NCI-H524 treated with DMSO at 0.1 percent for 48 hours (cell line): ENCODE measurements at regions not wholly inside any gene's neighbourhood (a gene's known extent, or its start where the extent isn't known, plus 50 kb on each side); places are given as distances from the start of the nearest gene placed in this dataset.
"Not testable (repeated sequence)": the region's sequence is repeated elsewhere in the genome, so short reads cannot be mapped to it uniquely, and the experiment has no call there.

Experiments
- DNase-seq: peaks from one replicate; lab custom pipeline; 2025; lab: John Stamatoyannopoulos, UW

DNA sequence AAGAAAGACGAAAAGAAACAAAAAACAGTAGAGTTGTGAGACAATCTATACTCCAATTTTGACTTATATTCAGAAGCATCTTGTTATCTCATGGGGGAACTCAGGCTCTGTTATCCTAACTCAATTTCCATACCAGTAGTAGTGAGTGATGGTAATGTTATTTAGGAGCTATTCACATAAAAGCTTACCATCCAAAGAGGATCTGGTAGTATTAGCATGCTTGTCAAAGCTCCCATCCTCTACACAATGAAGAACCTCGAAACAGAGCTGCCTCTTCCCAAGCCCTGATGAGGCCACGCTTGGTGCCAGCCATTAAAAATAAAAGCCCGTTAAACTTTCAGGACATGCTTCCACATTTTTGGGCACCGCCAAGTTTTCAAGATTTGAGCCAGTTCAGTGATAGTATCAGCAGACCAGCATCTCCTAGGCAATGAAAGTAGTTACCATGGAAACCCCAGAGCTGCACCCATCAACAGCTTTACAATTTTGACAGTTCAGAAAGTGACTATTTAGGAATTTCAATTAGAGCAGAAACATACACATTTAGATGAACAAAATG is 173.3 kb downstream of the CD83 start:
- DNase-seq, result no peak

DNA sequence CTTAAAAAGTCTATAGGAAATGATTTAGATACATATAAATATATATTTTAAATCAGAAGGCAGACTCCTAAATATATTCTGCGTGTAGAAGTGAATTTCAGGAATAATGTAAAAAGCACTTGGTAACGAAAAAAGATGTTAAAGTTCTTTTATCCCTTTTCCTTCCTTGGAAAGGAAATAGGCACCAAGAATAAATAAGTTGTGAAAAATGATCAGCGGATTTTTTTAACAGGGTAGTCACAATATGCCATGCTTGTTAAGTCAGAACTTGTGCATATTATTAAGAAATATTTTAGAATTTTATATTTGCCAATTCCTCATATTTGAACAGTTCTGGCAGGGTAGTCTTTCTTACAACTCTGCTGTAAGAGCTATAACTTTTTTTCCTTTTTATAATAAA is 173.8 kb downstream of the CD83 start:
- DNase-seq, result no peak

DNA sequence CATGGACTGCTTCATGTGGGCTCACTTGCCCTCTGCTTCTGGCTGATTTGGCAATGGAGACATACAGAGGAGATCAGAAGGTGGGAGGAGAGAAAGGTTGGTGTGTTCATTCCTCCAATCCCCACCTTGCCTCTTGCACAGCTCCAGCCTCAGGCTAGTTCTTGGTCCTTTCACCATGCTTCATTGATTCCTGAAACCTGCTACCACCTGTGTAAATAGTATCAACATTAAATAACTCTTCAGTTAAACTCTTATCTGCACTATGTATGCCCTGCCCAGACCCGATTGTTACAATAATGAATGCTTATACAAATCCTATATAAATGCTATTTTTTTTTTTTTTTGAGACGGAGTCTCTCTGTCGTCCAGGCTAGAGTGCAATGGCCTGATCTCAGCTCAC is 174.5 kb downstream of the CD83 start:
- no peak for DNase-seq

DNA sequence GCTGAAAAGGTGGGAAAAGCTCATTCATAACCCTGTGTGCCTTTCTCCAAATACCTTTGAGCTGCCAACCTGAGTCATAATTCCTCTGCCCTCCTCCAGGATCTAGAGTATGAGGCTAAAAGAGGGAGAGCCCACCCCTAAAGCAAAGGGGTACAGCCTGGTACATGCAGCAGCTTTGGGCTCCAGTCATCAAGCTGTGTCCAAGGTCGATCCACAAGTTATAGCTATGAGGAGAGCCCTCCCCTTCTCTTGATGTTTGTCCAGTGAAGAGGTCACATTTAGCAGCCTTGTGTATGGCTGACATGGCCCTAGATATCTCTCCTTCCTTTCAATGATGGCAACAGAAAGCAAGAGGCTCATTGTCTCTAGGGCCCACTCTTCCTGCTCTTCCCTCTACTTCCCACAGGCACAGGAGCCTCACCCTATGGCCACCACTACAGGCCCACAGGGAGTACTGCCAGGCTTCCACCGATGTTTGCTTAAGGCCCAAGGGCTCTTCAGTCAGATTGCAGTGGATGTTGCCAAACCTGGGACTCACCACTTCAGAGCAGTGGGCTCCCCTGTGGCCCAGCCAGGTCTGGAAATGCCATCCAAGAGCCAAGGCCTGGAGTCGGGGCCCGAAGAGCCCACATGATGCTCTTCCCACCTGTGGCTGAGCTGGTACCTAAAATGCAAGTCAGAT is 176.8 kb downstream of the CD83 start:
- DNase-seq, result no peak

DNA sequence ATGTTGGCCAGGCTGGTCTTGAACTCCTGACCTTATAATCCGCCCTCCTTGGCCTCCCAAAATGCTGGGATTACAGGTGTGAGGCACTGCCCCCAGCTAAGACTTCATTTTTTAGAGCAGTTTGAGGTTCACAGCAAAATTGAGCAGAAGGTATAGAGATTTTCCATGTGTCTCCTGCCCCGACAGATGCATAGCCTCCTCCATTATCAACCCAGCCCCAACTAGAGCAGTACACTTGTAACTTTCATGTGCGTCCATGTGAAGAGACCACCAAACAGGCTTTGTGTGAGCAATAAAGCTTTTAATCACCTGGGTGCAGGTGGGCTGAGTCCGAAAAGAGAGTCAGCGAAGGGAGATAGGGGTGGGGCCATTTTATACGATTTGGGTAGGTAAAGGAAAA is 179.1 kb downstream of the CD83 start:
- DNase-seq, result not testable (repeated sequence)

DNA sequence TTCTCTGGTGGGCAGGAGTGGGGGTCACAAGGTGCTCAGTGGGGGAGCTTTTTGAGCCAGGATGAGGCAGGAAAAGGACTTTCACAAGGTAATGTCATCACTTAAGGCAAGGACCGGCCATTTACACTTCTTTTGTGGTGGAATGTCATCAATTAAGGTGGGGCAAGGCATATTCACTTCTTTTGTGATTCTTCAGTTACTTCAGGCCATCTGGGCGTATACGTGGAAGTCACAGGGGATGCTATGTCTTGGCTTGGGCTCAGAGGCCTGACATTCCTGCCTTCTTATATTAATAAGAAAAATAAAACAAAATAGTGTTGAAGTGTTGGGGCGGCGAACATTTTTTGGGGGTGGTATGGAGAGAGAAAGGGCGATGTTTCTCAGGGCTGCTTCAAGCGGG is 179.5 kb downstream of the CD83 start:
- DNase-seq, result not testable (repeated sequence)

DNA sequence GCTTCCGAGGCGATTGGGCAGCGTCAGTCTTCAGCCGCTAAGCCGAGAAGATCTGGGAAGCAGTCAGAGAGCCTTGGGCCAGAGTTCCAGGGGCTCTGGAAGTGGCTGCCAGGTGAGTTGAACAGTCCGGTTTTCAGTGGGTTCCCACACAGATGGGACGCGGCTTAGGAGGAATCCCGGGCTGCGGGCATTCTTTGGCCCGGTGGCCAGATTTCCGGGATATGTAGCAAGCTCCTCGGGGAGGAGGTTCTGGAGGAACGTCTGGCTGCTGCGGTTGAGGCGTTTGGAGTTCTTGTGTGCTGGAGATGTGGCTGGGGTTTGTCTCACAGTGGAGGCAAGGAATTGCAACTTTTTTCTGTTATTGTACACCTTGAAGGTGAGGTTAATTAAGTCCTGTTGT is 182.6 kb downstream of the CD83 start:
- not testable (repeated sequence) for DNase-seq

DNA sequence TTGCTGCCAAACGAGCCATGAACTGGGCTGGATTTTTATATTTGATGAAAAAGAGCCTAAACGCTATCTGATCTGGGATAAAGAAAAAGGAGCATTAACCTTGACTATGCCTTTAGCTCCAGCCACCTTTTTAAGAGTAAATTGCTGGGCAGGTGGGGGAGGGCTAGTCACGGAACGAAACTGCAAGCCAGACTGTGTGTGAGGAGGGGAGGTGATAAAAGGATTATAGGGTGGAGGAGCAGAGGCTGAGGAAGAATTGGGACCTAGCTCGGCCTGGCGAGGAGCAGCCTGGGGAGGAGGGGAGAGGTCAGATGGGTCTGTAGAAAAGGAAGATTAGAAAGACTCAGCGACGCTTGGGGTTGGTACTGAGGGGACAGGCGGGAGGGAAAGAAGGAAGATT is 183.1 kb downstream of the CD83 start:
- not testable (repeated sequence) for DNase-seq

DNA sequence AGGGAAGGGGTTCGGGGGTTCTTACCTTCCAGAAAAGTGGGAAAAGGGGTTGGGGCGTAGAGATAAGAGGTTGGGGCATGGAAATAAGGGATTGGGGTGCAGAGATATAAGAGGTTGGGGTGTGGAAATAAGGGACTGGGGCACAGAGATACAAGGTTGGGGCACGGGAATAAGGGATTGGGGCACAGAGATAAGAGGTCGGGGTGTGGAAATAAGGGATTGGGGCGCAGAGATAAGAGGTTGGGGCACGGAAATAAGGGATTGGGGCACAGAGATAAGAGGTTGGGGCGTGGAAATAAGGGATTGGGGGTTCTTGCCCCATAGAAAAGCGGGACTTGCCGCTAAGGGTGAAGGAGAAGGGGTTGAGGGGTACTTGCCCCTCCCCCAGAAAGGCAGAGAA is 183.9 kb downstream of the CD83 start:
- DNase-seq, result not testable (repeated sequence)

DNA sequence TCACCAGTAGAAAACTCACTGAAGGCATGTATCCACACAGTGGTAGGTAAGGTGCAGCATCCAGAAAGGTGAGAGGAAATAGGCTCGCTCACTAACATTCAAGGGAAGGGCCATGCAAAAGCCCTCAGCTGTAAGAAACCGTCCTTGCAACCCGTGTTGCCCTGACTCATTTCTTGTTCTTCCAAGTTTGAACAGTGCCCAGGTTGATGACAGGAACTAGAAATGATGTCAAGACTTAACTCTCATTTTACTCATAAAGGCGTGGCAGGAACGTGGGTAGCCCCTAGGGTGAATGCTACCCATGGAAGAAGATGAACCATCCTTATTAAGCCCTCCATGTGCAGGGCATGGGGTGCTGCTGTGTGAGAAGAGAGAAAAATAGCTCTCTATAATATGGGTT is 187.6 kb downstream of the CD83 start:
- DNase-seq, result no peak

DNA sequence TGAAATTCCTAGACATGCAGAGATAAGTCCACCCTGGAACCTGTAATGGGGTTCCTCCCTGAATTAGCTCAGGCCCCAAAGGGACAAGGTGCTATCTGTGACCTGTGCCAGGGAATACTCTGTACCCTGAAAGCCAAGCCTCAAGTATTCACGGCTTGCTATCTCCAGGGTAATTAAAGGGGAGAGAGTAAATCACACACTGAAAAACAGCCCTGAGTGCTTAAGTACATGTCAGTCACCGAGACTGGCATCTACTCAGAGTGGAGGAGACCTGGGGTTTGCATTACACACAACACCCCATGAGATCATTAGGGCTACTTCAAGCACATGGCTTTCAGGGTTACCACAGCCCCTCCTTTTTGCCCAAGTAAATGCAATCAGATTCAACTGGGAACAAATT is 188.1 kb downstream of the CD83 start:
- no peak for DNase-seq

DNA sequence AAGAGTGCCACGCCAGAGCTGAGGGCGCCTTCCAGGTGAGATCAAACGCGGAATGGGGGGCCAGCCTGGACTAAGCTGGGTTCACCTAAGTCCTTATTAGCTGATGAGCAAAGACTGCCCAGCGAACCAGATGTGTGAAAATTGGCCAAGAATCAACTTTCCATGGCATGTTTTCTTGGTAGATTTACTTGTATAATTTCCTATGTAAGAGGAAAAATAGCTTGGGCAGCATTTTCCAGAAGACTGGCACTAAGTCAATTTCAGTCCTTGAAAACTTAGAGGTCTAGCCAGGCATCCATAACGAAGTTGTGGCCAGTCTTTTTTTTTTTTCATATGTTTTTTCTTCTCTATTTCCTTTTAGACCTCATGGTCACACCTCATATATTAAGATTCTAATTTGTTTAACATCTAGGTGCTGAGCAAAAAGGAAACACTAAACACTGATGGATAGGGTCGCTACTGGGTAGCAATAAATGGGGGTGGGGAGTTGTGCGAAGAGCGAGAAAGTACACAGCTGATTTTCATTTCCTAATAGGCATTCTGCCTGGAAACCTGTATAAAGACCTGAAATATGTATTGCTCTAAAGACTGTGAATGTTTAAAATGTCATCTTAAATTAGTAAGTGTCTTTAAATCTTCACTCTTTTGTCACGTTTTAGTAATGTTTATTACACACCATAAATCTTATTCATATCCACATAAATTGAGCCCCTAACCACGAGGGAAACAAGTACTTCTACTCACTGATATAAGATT is 188.8 kb downstream of the CD83 start:
- DNase-seq, result no peak

DNA sequence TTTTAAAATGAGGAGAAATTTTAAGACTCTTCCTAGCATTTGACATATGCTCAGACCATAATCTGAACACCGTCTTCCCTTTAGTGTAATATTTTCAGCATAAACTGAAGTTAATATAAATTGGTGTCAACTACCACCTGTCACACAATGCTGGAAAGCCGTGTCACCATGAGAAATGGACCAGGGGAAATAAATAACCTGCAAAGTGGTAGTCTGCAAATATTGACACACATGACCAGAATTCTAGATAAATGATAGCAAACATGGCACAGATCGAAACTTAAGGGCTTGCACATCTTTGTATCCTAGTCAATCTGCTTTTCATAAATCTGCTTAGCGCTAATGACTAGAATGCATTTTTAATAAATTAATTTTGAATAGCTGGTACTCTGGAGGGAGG is 191.9 kb downstream of the CD83 start:
- DNase-seq, result no peak

DNA sequence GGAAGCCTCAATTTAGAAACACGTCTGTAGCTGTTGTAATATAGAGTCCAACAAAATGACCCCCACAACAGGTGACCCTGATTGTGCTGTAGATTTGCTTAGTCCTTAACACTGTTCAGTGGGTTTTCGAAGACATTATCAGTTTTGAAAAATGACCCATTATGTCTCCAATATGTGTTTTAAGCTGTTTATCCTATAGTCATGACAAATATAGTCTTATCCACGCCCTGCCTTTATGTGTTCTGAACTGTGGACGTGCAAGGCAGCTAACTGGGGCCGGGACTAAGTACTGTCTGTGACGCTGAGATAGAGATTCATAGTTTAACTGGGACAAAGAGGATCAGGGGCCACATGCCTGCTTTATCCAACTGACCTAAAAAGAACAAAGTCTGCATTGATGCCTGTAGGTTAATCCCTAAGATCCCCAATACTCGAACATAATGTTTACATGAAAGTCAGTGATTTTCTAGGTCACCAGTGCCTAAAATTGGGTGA is 192.4 kb downstream of the CD83 start:
- no peak for DNase-seq

DNA sequence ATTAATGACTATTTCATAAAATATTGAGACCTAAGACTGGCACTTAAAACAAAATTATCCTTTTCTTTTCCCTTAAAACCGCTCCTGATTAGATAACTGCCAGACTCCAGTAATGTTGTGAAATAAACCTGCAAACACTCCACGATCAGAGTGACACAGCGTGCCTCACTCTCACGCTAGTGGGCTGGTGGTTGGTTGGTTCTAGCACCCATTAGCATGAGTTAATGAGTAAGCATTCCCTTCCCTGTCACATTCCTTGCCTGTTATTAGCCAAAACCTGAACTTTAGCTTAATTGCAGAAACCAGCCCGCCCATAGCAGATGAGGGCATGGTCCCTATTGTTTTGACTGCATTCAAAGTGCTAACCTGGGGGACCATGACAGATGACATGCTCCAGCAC is 193.4 kb downstream of the CD83 start:
- DNase-seq, result no peak

DNA sequence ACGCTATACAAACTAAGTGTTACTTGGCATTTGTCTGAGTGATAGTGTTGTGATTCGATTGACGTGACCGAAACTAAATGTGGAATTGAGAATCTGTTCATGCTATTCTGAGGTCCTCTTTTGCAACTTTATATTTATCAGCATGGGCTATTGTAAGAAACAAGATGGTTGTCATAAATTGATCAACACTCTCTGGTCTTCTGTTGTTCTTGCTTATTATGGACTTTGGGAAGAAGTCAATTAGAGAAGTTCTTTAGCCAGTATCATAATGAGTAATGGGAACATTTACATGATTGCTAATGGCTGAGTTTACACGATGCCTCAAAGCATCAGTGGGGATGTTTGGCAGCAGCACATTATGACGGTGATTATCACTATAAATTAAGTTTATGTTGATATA is 195.0 kb downstream of the CD83 start:
- DNase-seq, result no peak

DNA sequence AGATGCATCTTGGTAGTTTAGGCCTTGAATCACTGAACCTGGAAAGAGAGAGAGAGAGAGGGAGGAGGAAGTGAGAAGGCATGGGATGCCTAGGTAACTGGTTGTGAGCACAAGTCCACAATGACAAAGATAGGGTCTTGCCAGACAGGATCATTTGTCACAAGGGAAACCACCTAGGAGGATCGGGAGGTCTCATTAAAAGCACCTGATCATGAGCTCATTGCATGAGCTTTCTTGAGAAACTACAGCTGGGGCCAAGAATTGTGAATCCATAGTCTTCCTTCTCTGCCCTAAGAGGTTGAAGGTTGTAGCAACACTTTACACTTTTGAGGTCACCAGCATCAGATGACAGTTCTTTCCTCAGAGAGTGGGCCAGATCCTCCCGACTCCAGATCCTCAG is 195.7 kb downstream of the CD83 start:
- no peak for DNase-seq

DNA sequence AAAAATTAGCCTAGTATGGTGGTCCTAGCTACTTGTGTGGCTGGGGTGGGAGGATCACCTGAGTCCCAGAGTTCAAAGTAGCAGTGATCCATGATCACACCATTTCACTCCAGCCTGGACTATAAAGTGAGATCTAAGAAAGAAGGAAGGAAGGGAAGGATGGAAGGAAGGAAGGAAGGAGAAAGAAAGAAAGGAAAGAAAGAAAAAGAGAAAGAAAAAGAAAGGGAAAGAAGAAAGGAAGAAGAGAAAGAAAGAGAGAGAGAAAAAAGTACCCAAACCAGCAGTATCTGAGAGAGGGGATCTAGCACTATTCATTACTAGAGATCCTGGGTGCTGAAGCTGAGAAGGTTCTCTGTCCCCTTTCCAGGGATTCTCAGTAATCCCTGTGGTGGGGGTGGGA is 197.8 kb downstream of the CD83 start:
- no peak for DNase-seq

DNA sequence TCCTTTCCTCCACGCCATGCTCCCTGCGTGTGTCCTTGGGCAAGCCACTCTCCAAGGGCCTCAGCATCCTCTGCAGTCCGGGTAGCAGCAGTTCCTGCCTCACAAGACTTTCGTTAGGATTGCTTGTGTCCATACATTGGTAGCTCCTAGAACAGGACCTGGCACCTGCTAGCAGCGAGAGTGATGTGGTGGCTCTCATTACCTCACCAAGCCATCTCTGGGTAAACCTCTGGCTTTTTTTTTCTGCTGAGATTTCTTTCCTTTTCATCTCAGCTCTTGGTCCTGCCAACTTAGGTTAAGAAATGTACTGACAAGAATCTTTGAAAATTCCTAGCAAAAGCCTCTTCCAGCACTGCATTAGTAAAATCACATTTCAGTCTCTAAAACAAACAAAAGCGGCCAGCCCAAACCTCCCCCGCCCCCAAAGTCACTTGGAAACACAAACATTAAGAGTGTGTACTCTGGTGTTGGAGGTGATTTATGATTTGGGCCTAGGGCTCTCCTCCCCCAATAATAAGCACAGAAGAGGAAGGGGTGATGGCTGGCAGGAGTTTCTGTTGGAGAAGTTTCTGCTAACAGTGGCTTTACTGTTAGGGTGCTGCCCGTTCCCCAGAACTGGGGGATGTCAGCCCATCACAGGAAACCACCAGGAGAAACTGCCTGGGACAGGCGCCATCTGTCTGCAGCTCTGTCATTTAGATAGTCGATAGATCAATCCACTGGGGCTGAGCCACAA is 199.2 kb downstream of the CD83 start:
- DNase-seq, result no peak

DNA sequence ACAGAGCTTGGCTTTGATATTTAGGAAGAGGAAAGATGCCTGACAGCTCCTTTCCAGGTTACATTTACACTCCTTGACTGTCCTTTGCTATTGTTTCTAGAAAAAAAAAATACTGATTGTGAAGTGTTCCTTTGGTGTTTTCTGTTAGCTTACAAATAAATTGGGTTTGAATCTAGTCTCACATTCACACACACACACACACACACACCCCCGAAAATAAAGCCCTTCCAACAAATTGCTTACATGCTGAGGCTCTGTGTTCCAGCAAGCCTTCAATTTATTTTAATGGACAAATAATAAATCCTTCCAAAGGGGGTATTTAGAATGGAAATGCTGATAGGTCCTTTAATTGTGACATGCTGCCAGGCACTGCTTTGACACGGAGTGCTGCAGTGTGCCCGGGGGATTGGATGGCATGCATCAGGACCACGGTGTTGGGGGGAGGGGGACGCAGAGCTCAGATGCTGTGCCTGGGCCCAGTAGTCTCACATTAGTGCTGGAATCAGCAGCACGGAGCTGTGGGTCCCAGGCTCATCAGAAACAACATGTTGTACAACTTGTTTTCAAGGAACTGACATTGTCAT is 199.9 kb downstream of the CD83 start:
- DNase-seq, result no peak

DNA sequence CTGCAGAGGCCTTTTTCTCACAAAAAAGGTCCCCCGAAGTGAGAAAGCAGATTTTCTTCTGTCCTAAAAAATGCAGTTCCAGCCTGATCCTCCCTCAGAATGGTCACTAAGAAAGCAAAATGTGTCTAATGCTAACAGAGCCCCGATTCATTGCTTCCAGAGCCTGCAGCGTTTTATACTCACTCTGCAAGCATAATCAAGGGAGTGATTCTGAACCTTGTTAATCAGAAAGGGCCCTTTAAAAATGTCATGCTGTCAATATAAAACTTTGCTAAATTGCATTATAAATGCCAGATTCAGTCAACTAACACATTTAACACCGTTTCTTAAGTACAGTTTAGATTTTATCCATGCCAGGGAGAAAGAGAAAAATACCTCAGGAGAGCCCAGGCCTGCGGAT is 202.8 kb downstream of the CD83 start:
- no peak for DNase-seq
